ENCODE measurements at regions not wholly inside any gene's neighbourhood (a gene's known extent, or its start where the extent isn't known, plus 50 kb on each side); places are given as distances from the start of the nearest gene placed in this dataset.
"Not testable (repeated sequence)": the region's sequence is repeated elsewhere in the genome, so short reads cannot be mapped to it uniquely, and the experiment has no call there.

- Mint-ChIP-seq H3K27ac (no peak overlapping the region), H3K36me3 (no peaks in the 10 kb centered on the region), H3K9me3 (peaks cover 7% of the 10 kb centered on the region; the same call in 1 of the 2 replicates), H3K27me3 (ENCODE audit: low read depth) (no peaks in the 10 kb centered on the region), H3K4me1 (peaks cover 9% of the 10 kb centered on the region), H3K4me3 (no peak overlapping the region)
- ChIA-PET CTCF (interaction anchor here (1.6 kb wide), 1 partner anchor 220 kb away, joined by 5 read pairs; no protein-coding TSS in a partner anchor), POLR2A (interaction anchor here (0.6 kb wide), 1 partner anchor 17 kb away, joined by 3 read pairs; no protein-coding TSS in a partner anchor)
- DNase-seq (ENCODE audit: low spot score) = no peak
- ATAC-seq = no peak
- TF ChIP-seq NR2C2 (CRISPR knock-in tag; IDR thresholded peaks at IDR 0.05) = no peak
- TF ChIP-seq ZNF232 (CRISPR knock-in tag; IDR thresholded peaks at IDR 0.05) = no peak
- no peak for TF ChIP-seq ATF1 (CRISPR knock-in tag; IDR thresholded peaks at IDR 0.05)
- TF ChIP-seq ESRRA (CRISPR knock-in tag; IDR thresholded peaks at IDR 0.05; ENCODE audit: borderline replicate concordance) = no peak
- TF ChIP-seq IRF1 (CRISPR knock-in tag; IDR thresholded peaks at IDR 0.05) = no peak
- no peak for TF ChIP-seq ZNF263 (CRISPR knock-in tag; IDR thresholded peaks at IDR 0.05; ENCODE audit: low read depth)
- TF ChIP-seq ATF2 (CRISPR knock-in tag; IDR thresholded peaks at IDR 0.05; ENCODE audit: borderline replicate concordance, low read depth) = no peak
- no peak for TF ChIP-seq AR (CRISPR knock-in tag; IDR thresholded peaks at IDR 0.05)
- TF ChIP-seq ZNF416 (CRISPR knock-in tag; IDR thresholded peaks at IDR 0.05) = no peak
- TF ChIP-seq, protein P1, sequence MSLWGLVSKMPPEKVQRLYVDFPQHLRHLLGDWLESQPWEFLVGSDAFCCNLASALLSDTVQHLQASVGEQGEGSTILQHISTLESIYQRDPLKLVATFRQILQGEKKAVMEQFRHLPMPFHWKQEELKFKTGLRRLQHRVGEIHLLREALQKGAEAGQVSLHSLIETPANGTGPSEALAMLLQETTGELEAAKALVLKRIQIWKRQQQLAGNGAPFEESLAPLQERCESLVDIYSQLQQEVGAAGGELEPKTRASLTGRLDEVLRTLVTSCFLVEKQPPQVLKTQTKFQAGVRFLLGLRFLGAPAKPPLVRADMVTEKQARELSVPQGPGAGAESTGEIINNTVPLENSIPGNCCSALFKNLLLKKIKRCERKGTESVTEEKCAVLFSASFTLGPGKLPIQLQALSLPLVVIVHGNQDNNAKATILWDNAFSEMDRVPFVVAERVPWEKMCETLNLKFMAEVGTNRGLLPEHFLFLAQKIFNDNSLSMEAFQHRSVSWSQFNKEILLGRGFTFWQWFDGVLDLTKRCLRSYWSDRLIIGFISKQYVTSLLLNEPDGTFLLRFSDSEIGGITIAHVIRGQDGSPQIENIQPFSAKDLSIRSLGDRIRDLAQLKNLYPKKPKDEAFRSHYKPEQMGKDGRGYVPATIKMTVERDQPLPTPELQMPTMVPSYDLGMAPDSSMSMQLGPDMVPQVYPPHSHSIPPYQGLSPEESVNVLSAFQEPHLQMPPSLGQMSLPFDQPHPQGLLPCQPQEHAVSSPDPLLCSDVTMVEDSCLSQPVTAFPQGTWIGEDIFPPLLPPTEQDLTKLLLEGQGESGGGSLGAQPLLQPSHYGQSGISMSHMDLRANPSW (CRISPR knock-in tag; conservative IDR thresholded peaks at IDR 0.05; ENCODE audit: low read depth) = no peak
- TF ChIP-seq SMAD3 (CRISPR knock-in tag; IDR thresholded peaks at IDR 0.05; ENCODE audit: borderline replicate concordance) = no peak
- TF ChIP-seq, protein P2, sequence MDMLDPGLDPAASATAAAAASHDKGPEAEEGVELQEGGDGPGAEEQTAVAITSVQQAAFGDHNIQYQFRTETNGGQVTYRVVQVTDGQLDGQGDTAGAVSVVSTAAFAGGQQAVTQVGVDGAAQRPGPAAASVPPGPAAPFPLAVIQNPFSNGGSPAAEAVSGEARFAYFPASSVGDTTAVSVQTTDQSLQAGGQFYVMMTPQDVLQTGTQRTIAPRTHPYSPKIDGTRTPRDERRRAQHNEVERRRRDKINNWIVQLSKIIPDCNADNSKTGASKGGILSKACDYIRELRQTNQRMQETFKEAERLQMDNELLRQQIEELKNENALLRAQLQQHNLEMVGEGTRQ (CRISPR knock-in tag; IDR thresholded peaks at IDR 0.05) = no peak
- TF ChIP-seq OVOL2 (CRISPR knock-in tag; IDR thresholded peaks at IDR 0.05; ENCODE audit: borderline replicate concordance) = no peak
- TF ChIP-seq, protein P3, sequence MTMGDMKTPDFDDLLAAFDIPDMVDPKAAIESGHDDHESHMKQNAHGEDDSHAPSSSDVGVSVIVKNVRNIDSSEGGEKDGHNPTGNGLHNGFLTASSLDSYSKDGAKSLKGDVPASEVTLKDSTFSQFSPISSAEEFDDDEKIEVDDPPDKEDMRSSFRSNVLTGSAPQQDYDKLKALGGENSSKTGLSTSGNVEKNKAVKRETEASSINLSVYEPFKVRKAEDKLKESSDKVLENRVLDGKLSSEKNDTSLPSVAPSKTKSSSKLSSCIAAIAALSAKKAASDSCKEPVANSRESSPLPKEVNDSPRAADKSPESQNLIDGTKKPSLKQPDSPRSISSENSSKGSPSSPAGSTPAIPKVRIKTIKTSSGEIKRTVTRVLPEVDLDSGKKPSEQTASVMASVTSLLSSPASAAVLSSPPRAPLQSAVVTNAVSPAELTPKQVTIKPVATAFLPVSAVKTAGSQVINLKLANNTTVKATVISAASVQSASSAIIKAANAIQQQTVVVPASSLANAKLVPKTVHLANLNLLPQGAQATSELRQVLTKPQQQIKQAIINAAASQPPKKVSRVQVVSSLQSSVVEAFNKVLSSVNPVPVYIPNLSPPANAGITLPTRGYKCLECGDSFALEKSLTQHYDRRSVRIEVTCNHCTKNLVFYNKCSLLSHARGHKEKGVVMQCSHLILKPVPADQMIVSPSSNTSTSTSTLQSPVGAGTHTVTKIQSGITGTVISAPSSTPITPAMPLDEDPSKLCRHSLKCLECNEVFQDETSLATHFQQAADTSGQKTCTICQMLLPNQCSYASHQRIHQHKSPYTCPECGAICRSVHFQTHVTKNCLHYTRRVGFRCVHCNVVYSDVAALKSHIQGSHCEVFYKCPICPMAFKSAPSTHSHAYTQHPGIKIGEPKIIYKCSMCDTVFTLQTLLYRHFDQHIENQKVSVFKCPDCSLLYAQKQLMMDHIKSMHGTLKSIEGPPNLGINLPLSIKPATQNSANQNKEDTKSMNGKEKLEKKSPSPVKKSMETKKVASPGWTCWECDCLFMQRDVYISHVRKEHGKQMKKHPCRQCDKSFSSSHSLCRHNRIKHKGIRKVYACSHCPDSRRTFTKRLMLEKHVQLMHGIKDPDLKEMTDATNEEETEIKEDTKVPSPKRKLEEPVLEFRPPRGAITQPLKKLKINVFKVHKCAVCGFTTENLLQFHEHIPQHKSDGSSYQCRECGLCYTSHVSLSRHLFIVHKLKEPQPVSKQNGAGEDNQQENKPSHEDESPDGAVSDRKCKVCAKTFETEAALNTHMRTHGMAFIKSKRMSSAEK (CRISPR knock-in tag; IDR thresholded peaks at IDR 0.05; ENCODE audit: borderline replicate concordance) = no peak
- no peak for TF ChIP-seq NFYB (CRISPR knock-in tag; conservative IDR thresholded peaks at IDR 0.05; ENCODE audit: low read depth)
- TF ChIP-seq, protein P4, sequence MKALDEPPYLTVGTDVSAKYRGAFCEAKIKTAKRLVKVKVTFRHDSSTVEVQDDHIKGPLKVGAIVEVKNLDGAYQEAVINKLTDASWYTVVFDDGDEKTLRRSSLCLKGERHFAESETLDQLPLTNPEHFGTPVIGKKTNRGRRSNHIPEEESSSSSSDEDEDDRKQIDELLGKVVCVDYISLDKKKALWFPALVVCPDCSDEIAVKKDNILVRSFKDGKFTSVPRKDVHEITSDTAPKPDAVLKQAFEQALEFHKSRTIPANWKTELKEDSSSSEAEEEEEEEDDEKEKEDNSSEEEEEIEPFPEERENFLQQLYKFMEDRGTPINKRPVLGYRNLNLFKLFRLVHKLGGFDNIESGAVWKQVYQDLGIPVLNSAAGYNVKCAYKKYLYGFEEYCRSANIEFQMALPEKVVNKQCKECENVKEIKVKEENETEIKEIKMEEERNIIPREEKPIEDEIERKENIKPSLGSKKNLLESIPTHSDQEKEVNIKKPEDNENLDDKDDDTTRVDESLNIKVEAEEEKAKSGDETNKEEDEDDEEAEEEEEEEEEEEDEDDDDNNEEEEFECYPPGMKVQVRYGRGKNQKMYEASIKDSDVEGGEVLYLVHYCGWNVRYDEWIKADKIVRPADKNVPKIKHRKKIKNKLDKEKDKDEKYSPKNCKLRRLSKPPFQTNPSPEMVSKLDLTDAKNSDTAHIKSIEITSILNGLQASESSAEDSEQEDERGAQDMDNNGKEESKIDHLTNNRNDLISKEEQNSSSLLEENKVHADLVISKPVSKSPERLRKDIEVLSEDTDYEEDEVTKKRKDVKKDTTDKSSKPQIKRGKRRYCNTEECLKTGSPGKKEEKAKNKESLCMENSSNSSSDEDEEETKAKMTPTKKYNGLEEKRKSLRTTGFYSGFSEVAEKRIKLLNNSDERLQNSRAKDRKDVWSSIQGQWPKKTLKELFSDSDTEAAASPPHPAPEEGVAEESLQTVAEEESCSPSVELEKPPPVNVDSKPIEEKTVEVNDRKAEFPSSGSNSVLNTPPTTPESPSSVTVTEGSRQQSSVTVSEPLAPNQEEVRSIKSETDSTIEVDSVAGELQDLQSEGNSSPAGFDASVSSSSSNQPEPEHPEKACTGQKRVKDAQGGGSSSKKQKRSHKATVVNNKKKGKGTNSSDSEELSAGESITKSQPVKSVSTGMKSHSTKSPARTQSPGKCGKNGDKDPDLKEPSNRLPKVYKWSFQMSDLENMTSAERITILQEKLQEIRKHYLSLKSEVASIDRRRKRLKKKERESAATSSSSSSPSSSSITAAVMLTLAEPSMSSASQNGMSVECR (CRISPR knock-in tag; IDR thresholded peaks at IDR 0.05; ENCODE audit: borderline replicate concordance) = no peak
Observed at GRCh38 chr3:193033226-193033780, 115.6 kb upstream of the MB21D2 start.

DNA sequence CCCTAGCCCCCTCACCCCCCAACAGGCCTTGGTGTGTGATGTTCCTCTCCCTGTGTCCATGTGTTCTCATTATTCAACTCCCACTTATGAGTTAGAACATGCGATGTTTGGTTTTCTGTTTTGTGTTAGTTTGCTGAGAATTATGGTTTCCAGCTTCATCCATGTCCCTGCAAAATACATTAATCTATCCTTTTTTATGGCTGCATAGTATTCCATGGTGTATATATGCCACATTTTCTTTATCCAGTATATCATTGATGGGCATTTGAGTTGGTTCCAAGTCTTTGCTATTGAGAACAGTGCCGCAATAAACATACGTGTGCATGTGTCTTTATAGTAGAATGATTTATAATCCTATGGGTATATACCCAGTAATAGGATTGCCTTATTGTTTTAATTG, 120.2 kb upstream of the MB21D2 start:
- H3K36me3 Mint-ChIP-seq; H3K27me3 Mint-ChIP-seq (ENCODE audit: low read depth); H3K9me3 Mint-ChIP-seq; CTCF ChIA-PET; H3K4me1 Mint-ChIP-seq; H3K27ac Mint-ChIP-seq; POLR2A ChIA-PET; ATAC-seq; DNase-seq (ENCODE audit: low spot score); H3K4me3 Mint-ChIP-seq: not testable (repeated sequence)
